Suprapubic skin (tissue), 4 donors: ENCODE measurements at regions not wholly inside any gene's neighbourhood (a gene's known extent, or its start where the extent isn't known, plus 50 kb on each side); places are given as distances from the start of the nearest gene placed in this dataset.
A peak's percentile ranks its signal among the peaks of the same experiment; 100 is the strongest.

ENCODE experiments used
- DNase-seq, 2 donors: peaks; one replicate each; pipeline ENCODE4 v3.0.0-alpha.2; 2019; ENCODE audit warnings: low spot score in 2 of 2
- H3K27ac ChIP-seq: fragments of 200-600 bp; sonication (generic); one replicate; pipeline ENCODE4 v1.5.1; 2019
- H3K27me3 ChIP-seq: fragments of 200-600 bp; sonication (generic); one replicate; pipeline ENCODE4 v1.5.1; 2019
- H3K36me3 ChIP-seq: fragments of 200-600 bp; sonication (generic); one replicate; pipeline ENCODE4 v1.5.1; 2019
- H3K4me1 ChIP-seq: fragments of 200-600 bp; sonication (generic); one replicate; pipeline ENCODE4 v1.5.1; 2019
- H3K4me3 ChIP-seq: fragments of 200-600 bp; sonication (generic); one replicate; pipeline ENCODE4 v1.5.1; 2019; ENCODE audit warnings: mild to moderate bottlenecking
- H3K9me3 ChIP-seq: fragments of 200-600 bp; sonication (generic); one replicate; pipeline ENCODE4 v1.5.1; 2019
- CTCF ChIP-seq, 2 donors: fragments of 200-600 bp in 1 of 2; fragments of 450-650 bp in 1 of 2; sonication (generic) in 1 of 2; IDR thresholded peaks; one replicate each; pipeline ENCODE4 v1.5.1; 2016 to 2019; ENCODE audit warnings: antibody characterized with exemption in 2 of 2, mild to moderate bottlenecking in 1 of 2, moderate library complexity in 1 of 2
- EP300 ChIP-seq: sonication (generic); formaldehyde crosslinking; IDR thresholded peaks from one replicate; pipeline ENCODE4 v1.6.1; 2017; ENCODE audit warnings: antibody characterized with exemption
- POLR2A ChIP-seq, 2 donors: fragments of 450-650 bp; IDR thresholded peaks; one replicate each; pipeline ENCODE4 v1.6.1; 2017; ENCODE audit warnings: antibody characterized with exemption in 2 of 2, mild to moderate bottlenecking in 2 of 2, moderate library complexity in 2 of 2
- POLR2AphosphoS5 ChIP-seq, 3 donors: sonication (generic); formaldehyde crosslinking; IDR thresholded peaks; one replicate each; pipeline ENCODE4 v1.6.1; 2017; ENCODE audit warnings: antibody characterized with exemption in 3 of 3
- WGBS: methylation state at CpG from one replicate; pipeline ENCODE4 v1.1.5; 2018; 5-methylcytosine and 5-hydroxymethylcytosine counted together

- Histone ChIP-seq H3K4me3 (no peak overlapping the region), H3K36me3 (no peaks in the 10 kb centered on the region), H3K27me3 (no peaks in the 10 kb centered on the region), H3K27ac (no peak overlapping the region), H3K9me3 (no peaks in the 10 kb centered on the region), H3K4me1 (no peaks in the 10 kb centered on the region)
- no peak for TF ChIP-seq POLR2AphosphoS5 (IDR thresholded peaks at IDR 0.05)
- TF ChIP-seq CTCF (IDR thresholded peaks at IDR 0.05): no peak
- TF ChIP-seq EP300: no peak
- no peak for TF ChIP-seq POLR2A (IDR thresholded peaks at IDR 0.05)
- no peak for DNase-seq
- WGBS: 92% methylated on average over 4 of the region's 4 CpGs
Measured at GRCh38 chr12:92524489-92524888, 178.3 kb upstream of the PLEKHG7 start.

GRCh38 chr12:92520511-92520910 lies 182.3 kb upstream of the PLEKHG7 start:
- Histone ChIP-seq H3K9me3 (no peaks in the 10 kb centered on the region), H3K4me1 (peaks cover 6% of the 10 kb centered on the region), H3K27ac (no peak overlapping the region), H3K36me3 (no peaks in the 10 kb centered on the region), H3K4me3 (no peak overlapping the region), H3K27me3 (no peaks in the 10 kb centered on the region)
- no peak for TF ChIP-seq POLR2AphosphoS5 (IDR thresholded peaks at IDR 0.05)
- no peak for TF ChIP-seq POLR2A (IDR thresholded peaks at IDR 0.05)
- TF ChIP-seq EP300: no peak
- no peak for TF ChIP-seq CTCF (IDR thresholded peaks at IDR 0.05)
- DNase-seq: no peak

DNA sequence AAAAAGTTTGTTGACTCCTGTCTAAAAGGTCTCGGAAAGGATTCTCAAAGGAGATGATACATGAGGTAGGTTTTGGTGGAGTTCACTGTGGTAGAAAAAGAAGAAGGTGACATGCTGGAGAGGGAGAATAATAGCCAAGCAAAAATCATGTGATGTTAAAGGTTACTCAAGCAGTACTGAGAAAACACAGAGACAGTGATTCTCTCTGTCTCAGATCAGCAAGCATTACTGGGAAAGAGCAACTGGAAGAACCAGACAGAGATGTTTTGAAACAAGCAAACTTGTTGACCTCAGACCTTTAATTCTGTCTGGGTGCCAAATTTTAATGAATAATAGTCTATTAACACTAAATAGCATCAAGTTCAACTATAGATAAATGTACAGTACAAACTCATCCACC lies 183.5 kb upstream of the PLEKHG7 start:
- no peak for DNase-seq
- no peaks in the 10 kb centered on the region for H3K27me3 ChIP-seq
- TF ChIP-seq CTCF (IDR thresholded peaks at IDR 0.05): no peak
- no peak for TF ChIP-seq POLR2AphosphoS5 (IDR thresholded peaks at IDR 0.05)
- no peak for TF ChIP-seq EP300
- TF ChIP-seq POLR2A (IDR thresholded peaks at IDR 0.05): no peak
- 79% methylated on average over 1 of the region's 1 CpG for WGBS
- H3K4me1 ChIP-seq: peaks cover 6% of the 10 kb centered on the region
- H3K36me3 ChIP-seq: no peaks in the 10 kb centered on the region
- peak overlapping the region; percentile 46 for H3K27ac ChIP-seq
- no peak overlapping the region for H3K4me3 ChIP-seq
- H3K9me3 ChIP-seq: no peaks in the 10 kb centered on the region

- 68% methylated on average over 4 of the region's 4 CpGs for WGBS
- Histone ChIP-seq H3K36me3 (no peaks in the 10 kb centered on the region), H3K27ac (peak overlapping the region; percentile 46), H3K27me3 (no peaks in the 10 kb centered on the region), H3K9me3 (no peaks in the 10 kb centered on the region), H3K4me1 (peaks cover 6% of the 10 kb centered on the region), H3K4me3 (no peak overlapping the region)
- TF ChIP-seq POLR2AphosphoS5 (IDR thresholded peaks at IDR 0.05): no peak
- no peak for TF ChIP-seq CTCF (IDR thresholded peaks at IDR 0.05)
- no peak for DNase-seq
Measured at GRCh38 chr12:92518071-92518470, 184.7 kb upstream of the PLEKHG7 start.

- H3K27me3 ChIP-seq: no peaks in the 10 kb centered on the region
- no peak overlapping the region for H3K27ac ChIP-seq
- no peaks in the 10 kb centered on the region for H3K36me3 ChIP-seq
- H3K9me3 ChIP-seq: no peaks in the 10 kb centered on the region
- H3K4me1 ChIP-seq: peaks cover 6% of the 10 kb centered on the region
- DNase-seq: no peak
- no peak for TF ChIP-seq CTCF (IDR thresholded peaks at IDR 0.05)
- no peak for TF ChIP-seq POLR2A (IDR thresholded peaks at IDR 0.05)
- TF ChIP-seq POLR2AphosphoS5 (IDR thresholded peaks at IDR 0.05): no peak
- TF ChIP-seq EP300: no peak
- WGBS: 39% methylated on average over 1 of the region's 1 CpG
- H3K4me3 ChIP-seq: no peak overlapping the region
Measured at GRCh38 chr12:92516277-92516600, 186.6 kb upstream of the PLEKHG7 start.
